ENCODE measurements at regions not wholly inside any gene's neighbourhood (a gene's known extent, or its start where the extent isn't known, plus 50 kb on each side); places are given as distances from the start of the nearest gene placed in this dataset.

- TF ChIP-seq ZNF280D (tag by site-specific recombination; IDR thresholded peaks at IDR 0.05) (no peak), CTCF (tag by site-specific recombination; IDR thresholded peaks at IDR 0.05) (no peak), ZNF274 (IDR thresholded peaks at IDR 0.05; ENCODE audit: low read length) (no peak), ZNF274 (tag by site-specific recombination; IDR thresholded peaks at IDR 0.05; ENCODE audit: borderline replicate concordance) (no peak), REST (tag by site-specific recombination; IDR thresholded peaks at IDR 0.05) (no peak), ZFP3 (tag by site-specific recombination; IDR thresholded peaks at IDR 0.05; ENCODE audit: low read depth) (no peak), ZNF785 (tag by site-specific recombination; IDR thresholded peaks at IDR 0.05) (no peak), SCRT1 (tag by site-specific recombination; IDR thresholded peaks at IDR 0.05; ENCODE audit: borderline replicate concordance) (no peak), TCF7L2 (IDR thresholded peaks at IDR 0.05; ENCODE audit: borderline replicate concordance, low read depth, low read length) (no peak), ZNF629 (tag by site-specific recombination; IDR thresholded peaks at IDR 0.05) (no peak), ATF2 (tag by site-specific recombination; IDR thresholded peaks at IDR 0.05; ENCODE audit: low read depth) (no peak)
Measured at GRCh38 chr7:110129159-110129558, 961.8 kb upstream of the LRRN3 start.
